NCI-H526 treated with DMSO at 0.1 percent for 48 hours (cell line): ENCODE measurements at regions not wholly inside any gene's neighbourhood (a gene's known extent, or its start where the extent isn't known, plus 50 kb on each side); places are given as distances from the start of the nearest gene placed in this dataset.
"Not testable (repeated sequence)": the region's sequence is repeated elsewhere in the genome, so short reads cannot be mapped to it uniquely, and the experiment has no call there.

Experiments used
- DNase-seq: peaks from one replicate; lab custom pipeline; 2025; lab: John Stamatoyannopoulos, UW

DNA sequence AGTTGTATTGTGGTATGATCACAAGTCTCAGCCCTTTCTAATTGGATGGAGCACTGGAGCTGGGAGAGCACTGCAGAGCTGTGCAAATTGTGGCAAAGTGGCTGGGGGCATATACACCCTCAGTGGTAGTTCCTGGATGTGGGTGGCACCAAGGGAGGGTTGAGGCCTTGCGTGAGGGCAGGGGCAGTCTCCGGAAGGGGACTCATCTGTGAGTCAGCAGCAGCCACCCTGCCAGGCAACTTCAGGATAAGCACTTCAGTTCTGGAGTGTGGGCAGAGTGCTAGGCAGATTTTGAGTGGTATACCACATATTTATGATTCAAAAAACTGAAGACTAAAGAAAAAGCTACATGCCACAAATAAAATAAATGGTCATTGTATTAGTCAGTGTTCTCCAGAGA, 210.5 kb downstream of the ETV1 start:
- no peak for DNase-seq

DNA sequence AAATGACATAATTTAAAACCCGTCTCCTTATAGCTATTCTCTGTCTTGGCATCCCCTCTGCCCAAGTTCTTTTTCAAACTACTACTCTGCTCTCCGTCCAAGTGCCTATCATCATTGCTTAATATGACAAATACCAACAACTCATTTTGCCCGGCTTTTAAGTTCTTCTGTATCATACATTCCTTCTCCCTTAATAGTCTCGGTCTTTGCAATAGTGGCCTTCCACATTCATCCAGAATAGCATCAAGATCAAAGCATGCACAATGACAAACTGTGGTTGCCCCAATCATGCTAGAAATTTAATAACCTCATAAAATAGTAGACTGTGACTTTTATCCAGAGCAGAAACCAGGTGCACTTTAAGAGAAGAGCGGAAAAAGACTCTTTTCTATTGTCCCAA, 198.9 kb downstream of the ETV1 start:
- DNase-seq: no peak

- no peak for DNase-seq
Observed at GRCh38 chr7:13792208-13792607, 197.3 kb downstream of the ETV1 start.

- no peak for DNase-seq
Observed at GRCh38 chr7:13793926-13794325, 195.5 kb downstream of the ETV1 start.

DNA sequence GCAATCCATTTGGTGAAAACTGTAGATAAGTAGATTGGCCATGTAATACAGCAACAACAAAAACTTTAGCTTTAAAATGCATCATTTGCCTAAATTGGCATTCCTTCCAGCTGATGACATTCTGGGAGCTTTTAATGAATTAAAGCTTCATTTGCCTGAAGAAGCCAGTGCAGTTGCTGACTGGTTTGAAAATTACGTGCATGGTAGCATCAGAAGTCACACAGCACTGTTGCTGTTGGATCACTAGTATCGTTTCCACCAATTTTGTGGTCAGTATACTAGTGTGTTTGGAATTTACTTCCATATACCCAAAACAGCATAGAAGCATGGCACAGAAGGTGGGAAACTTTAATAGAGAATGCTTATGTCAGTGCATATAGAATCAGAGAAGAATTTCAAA, 194.9 kb downstream of the ETV1 start:
- no peak for DNase-seq

DNA sequence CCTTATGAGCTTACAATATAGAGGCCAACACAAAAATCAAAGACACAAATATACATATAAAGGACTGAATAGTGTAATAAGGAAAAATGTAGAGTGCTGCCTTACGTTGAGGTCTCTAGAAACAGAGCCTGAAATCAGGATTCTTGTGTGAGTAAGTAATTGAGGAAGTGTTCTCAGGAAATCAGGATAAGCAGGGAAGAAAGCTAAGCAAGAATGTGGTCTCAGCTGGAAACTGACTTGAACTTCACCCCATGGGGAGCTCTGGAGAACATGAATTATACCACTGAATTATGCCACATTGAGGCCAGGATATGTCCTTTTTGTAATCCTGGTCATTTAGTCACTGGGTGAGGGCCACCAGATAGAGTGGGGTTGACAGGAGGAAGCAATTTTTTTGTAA, 191.9 kb downstream of the ETV1 start:
- no peak for DNase-seq

- DNase-seq: no peak
Observed at GRCh38 chr7:13800694-13801448, 188.6 kb downstream of the ETV1 start.

DNA sequence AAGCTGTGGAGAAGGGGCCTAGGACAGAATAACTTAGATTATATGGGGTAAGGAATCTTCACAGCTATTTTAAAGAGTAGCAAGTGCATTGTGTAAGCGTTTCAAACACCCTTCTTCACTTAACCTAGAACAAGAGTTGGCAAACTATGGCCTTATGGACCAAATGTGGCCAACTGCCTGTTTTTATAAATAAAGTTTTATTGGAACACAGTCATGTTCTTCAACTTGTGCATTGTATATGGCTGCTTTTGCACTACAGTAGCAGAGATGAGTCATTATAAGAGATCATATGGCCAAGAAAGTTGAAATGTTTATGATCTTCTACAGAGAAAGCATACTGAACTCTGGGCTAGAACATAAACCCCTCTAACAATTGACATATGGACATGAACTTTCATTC, 187.8 kb downstream of the ETV1 start:
- no peak for DNase-seq

GRCh38 chr7:13802651-13803050, 186.8 kb downstream of the ETV1 start:
- no peak for DNase-seq

DNA sequence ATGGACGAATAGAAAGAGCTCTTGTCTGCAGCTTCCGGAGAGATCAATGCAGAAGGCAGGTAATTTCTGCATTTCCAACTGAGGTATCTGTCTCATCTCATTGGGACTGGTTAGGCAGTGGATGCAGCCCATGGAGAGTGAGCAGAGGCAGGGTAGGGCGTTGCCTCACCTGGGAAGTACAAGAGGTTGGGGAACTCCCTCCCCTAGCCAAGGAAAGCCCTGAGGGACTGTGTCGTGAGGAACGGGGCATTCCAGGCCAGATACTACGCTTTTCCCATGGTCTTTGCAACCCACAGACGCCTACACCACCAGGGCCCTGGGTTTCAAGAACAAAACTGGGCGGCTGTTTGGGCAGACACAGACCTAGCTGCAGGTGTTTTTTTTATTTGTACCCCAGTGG, 186.3 kb downstream of the ETV1 start:
- no peak for DNase-seq

- DNase-seq: not testable (repeated sequence)
Observed at GRCh38 chr7:13806089-13806867, 183.2 kb downstream of the ETV1 start.

- DNase-seq: not testable (repeated sequence)
Observed at GRCh38 chr7:13817230-13817629, 172.2 kb downstream of the ETV1 start.

- DNase-seq: no peak
Observed at GRCh38 chr7:13821152-13821787, 168.2 kb downstream of the ETV1 start.

- no peak for DNase-seq
Observed at GRCh38 chr7:13822678-13823077, 166.8 kb downstream of the ETV1 start.

DNA sequence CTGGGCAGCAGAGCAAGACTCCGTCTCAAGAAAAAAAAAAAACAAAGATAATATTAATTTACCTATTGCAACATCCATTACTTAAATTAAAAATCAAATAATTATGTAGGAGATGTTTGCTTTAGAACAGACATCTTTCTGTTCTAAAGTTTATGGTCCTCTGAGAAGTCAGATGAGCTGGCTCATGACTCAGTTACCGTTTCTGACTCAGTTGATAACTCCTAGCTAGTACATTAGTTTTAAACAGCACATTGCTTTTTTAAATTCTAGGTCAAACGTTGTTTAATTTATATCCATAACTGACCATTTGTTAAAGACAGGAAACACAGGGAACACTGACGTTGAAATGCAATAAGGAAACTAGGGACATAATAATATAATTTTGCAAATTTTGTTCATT, 162.7 kb downstream of the ETV1 start:
- no peak for DNase-seq

DNA sequence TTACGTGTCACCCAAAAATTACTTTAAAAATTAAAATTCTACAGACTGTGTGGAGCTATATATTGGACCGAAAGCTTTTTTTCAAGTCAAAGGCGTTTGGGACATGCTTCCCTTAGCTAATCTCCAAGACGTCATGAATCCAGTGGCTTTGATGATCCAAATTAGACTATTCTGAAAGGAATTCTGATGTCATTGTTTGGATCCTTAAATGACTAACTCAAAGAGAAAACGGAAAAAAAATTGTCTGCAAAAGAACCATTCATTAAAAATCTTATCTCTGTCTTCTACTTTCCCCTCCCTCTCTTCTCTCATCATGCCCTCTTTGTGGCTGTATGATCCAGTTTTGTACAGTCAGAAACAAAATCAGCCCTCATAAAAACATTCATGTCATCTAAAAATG, 161.8 kb downstream of the ETV1 start:
- no peak for DNase-seq

DNA sequence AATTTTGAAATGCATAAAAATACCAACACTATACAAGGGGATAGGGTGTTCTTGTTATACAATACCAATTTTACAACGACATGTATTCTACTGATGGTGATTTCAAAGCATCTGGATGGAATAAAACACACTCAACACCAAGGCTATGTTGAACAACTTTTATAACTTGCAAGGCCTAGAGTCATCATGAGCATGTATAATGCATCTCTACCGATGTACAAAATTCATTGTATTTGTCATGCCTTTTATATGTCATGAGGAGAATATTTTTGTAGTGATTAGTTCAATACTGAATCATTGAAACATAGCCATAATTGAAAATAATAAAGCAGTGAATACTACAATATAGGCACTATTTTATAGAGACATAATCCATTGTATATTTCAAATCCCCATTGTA, 160.2 kb downstream of the ETV1 start:
- DNase-seq: no peak

DNA sequence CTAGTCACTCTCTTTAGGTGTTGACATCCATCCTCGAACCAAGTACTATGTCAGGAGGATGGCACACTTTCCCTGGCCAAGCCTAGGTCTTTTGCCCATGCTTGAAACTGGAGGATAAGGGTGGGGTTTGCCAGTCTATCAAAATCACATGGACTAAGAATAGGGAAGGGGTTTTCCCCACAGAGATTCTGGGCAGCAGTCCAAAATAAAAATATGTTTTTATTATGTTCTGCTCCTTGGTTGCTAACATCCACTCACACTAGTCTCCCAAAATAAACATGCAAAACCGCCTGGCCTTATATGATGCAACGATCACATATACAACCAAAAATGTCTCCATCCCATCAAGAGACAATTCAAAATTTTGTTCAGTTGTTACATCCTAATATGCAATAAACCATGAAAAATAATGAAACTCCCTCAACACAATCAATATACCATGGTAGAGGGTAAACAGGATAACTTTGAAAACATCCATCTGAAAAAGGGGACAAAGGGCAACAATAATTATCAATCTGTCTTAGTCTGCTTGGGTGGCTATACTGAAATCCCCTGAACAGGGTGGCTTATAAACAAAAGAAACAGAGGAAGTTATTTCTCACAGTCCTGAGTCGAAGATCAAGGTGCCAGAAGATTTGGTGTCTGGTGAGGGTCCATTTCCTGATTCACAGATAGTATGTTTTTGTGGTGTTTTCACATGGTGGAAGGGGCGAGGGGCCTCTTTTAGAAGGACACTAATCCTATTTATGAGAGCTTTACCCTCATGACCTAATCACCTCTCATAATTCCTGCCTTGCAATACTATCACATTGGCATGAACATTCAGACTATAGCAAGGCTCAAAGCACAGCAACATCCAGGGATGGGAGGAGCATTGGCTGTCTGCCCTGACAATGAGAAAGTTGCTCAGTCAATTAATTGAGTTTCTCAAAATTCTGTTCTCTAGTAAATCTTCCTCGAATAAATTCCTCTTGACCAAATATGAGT, 159.3 kb downstream of the ETV1 start:
- no peak for DNase-seq

- no peak for DNase-seq
Observed at GRCh38 chr7:13832346-13832745, 157.1 kb downstream of the ETV1 start.

GRCh38 chr7:13834328-13834761, 155.1 kb downstream of the ETV1 start:
- no peak for DNase-seq

DNA sequence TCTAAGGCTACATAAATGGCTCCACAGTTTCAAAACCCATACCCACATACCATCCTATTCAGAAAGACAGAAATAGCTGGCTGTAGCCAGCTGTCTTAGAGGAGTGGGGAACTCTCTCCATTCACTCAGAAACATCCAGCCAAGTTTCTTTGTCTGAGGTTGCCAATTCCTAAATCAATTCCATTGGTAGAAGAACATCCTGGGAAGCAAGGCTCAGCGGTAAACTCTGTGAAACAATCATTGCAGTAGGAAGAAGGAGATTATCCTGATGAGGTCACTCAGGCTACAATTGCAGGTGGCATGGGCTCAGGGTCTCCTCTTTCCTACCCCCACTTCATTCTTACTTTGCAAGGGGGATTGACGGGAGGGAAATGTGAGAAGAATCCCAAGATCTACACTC, 154.0 kb downstream of the ETV1 start:
- DNase-seq: no peak

GRCh38 chr7:13839063-13839462, 150.4 kb downstream of the ETV1 start:
- DNase-seq: no peak
